NCI-H226 (cell line): ENCODE measurements at regions not wholly inside any gene's neighbourhood (a gene's known extent, or its start where the extent isn't known, plus 50 kb on each side); places are given as distances from the start of the nearest gene placed in this dataset.

Experiments
- DNase-seq: peaks from one replicate; pipeline ENCODE4 v3.0.0-alpha.2; 2015

GRCh38 chr6:105786890-105787655 lies 299.1 kb upstream of the PRDM1 start:
- no peak for DNase-seq

DNA sequence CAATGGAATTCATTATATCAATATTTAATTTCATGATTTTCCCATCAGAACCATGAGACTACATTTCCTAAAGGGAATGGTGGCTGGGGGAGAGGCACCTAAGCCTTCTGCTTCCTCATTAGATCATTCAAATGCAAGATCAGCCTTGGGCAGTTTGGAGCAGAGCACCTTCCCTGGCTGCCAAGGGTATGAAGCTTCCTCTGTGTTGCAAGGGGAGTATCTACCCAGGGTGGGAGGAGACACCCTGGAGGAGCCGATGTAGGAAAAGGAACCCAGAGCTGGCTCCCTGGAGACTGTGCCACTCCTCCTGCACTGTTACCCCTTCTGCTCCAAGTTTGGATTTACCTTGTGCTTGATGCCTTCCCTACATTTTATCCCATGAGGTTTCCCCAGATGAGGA lies 299.7 kb upstream of the PRDM1 start:
- DNase-seq = no peak

GRCh38 chr6:105785066-105785811 lies 300.9 kb upstream of the PRDM1 start:
- no peak for DNase-seq

DNA sequence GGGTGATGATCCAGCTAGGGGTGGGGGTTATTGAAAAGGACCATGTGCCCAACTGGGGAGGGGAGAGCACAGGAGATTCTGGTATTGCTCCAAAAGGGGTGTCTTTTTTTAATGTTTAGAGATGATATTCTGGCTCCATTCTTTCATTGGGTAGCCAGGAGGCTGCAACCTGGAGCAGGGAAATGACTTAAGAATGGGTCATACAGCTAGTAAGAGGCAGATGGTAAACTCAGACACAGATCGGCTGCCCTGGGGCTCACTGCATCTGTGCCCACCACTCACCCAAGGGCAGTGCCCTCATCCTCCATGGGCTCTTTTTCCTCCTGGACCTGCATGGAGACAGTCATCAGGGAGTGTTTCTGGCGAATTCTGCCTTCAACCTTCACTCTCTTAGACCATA lies 302.0 kb upstream of the PRDM1 start:
- no peak for DNase-seq

DNA sequence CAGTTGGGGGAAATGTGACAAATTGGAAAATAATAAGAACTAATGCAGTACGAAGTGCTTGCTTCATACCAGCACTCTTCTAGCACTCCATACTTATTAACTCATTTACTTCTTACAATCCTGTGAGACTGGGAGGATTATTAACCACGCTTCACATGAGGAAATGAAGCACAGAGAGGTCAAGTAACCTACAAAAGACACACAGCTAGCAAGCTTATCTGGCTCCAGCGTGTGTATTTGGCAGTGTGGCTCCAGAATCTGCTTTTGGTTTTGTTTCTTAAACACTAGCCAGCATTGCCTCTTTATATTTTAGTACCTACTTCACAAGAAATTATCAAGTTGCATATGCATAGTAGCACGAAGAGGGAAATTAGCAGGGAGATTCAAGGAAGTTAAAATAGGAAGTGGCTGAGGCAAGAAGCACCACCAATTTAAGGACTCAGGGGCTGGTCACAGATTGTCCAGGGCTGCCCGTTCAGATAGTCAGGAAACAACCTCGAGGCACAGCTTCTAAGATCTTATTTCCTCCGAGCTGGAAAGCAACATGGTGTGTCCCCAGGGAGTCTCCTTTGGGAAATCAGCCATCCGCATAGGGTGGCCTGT lies 302.7 kb upstream of the PRDM1 start:
- DNase-seq = no peak

GRCh38 chr6:105781915-105782314 lies 304.2 kb upstream of the PRDM1 start:
- DNase-seq = no peak

- DNase-seq = no peak
Observed at GRCh38 chr6:105781248-105781647, 304.9 kb upstream of the PRDM1 start.

DNA sequence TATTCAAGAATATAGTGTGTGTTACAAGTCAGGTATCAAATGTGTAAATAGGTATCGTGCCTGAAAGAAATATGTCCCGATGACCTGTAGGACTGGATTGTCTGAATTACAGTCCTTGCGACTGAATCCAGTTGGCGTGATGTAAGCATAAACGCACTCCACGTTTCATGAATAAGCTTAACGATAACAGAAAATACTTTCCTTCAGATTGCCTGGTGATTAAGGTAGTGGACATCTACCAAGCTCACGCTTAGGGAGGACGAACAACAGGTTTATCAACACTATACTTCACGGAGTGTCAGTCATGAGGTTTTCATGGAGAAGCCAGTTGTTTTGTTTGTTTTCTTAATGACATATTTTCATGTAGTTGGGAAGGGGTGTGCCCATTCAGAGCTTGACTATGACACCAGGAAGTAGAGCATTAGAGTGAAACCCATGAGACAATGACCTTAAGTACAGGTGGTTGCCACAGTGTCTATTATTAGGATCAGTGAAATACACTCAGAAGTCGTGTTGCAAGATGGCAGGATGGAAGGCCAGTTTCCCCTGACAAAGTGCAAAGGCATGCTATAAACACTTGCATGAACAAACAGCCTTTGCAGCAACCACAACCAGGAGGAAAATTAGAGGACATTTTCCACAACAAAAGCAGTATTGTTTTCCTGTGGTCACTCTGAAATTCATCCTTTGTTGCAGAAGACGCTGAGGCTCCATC lies 305.8 kb upstream of the PRDM1 start:
- DNase-seq = no peak

DNA sequence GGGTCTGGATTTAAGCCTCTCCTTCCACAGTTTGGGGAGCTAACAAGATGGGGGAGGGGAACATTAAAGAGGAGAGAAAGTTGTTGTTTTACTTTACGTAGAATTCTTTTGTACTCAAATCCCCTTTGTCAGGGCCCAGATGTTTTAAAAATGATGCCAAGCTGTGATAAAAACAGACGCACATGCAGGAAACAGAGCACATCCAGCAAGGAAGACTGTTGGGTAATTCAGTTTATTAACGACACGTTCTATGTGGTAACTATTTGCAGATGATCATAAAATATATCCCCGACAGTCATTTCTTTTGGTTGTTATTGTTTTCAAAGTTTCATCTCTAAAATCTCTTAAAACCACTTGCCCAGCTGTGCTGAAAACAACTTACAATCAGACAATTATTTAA lies 307.0 kb upstream of the PRDM1 start:
- DNase-seq = no peak

GRCh38 chr6:105775095-105775494 lies 311.0 kb upstream of the PRDM1 start:
- no peak for DNase-seq

GRCh38 chr6:105774247-105774646 lies 311.9 kb upstream of the PRDM1 start:
- no peak for DNase-seq

DNA sequence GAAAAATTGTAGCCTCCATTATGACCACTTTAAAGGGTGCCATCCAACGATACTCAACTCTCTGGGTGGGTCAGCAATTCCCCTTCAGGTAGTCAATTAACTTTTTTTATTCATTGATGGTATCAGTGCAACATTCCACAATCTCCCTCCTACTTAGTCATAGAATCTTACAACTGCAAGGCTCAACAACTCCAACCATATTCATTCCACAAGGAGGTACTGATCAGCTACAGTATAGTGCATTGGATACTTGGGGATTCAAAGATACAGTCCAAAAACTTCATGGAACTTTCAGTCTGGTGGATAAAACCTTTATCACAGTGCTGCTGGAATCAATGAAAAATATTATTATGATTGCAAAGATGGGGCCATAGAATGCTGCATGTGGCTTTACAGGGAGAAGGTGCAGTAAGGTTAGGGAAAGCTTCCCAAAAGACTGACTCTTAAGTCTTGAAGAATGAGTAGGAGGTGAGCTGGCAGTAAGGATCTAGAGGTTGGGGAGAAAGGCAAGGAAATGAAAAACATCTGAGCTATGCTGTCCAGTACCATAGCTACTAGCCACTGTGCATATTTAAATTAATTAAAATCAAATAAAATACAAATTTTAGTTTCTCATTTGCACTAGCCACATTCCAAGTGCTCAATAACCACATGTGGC lies 314.7 kb upstream of the PRDM1 start:
- no peak for DNase-seq

GRCh38 chr6:105769987-105770386 lies 316.1 kb upstream of the PRDM1 start:
- no peak for DNase-seq

DNA sequence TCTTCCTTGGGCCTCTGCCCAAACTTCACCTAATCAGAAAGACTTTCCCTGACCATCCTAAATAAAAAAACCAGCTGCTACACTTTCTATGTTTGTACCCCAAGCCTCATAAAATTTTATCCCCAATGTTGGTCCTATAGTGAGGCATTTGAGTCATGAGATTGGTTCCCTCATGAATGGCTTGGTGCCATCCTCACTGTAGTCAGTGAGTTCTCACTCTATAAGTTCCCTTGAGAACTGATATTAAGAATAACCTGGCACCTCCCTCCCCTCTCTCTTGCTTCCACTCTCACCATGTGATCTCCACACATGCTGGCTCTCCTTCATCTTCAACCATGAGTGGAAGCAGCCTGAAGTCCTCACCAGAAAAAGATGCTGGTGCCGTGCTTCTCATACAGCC lies 316.9 kb upstream of the PRDM1 start:
- no peak for DNase-seq

GRCh38 chr6:105767541-105767940 lies 318.6 kb upstream of the PRDM1 start:
- DNase-seq = no peak

- DNase-seq = no peak
Observed at GRCh38 chr6:105765239-105765638, 320.9 kb upstream of the PRDM1 start.

DNA sequence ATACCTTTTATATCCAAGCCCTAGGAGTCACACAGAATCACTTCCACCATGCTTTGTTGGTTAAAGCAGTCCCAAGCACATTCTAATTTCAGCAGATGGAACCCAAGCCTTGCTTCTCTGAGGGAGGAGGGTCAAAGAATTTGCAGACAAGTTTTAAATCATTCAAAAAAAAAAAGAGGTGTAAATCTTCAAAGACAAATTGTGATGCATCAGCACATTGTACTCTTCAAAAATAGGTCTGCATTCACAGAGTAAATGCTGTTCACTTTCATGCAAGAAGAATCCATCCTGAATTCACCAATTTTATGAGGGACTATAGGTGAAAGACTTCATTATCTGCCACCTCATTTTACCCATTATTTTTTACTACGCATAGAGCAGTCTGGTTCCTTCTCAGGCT lies 321.8 kb upstream of the PRDM1 start:
- DNase-seq = no peak

DNA sequence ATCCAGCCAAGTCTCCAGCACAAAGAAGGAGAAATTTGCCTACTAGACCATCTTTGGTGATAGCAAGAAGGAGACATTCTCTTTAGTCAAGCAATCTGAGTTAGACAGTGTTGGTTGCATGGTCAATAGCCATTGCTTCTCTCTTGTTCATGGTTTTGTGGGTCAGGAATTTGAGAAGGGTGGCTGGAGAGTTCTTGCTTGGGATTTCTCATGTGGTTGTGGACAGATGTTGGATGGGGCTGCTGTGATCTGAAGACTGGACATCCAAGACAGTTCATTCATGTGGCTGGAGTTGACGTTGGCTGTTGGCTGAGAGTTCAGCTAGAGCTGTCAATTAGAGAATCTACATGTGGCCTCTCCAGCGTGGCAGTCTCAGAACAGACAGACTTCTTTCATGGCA lies 322.3 kb upstream of the PRDM1 start:
- no peak for DNase-seq

GRCh38 chr6:105760746-105761145 lies 325.4 kb upstream of the PRDM1 start:
- DNase-seq = no peak

DNA sequence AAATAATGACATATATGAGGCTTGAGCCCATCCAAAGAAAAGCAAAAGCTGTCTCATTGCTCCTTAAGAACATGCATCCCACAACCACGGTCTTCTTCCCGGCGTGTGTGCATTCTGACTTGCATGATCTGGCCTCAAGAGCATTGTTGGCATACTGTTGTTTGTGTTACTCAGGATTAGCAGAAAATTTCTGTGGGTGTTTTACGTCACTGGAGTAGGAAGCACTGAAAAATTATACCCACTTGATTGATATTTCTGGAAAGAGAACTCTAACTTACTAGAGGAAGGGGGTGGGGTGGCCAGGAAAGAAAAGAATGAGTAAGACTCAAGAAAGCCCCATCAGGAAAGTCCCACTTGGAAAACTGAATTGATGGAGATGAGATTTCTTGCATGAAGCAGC lies 326.2 kb upstream of the PRDM1 start:
- DNase-seq = no peak

- DNase-seq = no peak
Observed at GRCh38 chr6:105759015-105759414, 327.1 kb upstream of the PRDM1 start.

- no peak for DNase-seq
Observed at GRCh38 chr6:105757512-105758200, 328.5 kb upstream of the PRDM1 start.
